K562 (cell line): ENCODE measurements at regions not wholly inside any gene's neighbourhood (a gene's known extent, or its start where the extent isn't known, plus 50 kb on each side); places are given as distances from the start of the nearest gene placed in this dataset.

Experiments used
- ATAC-seq: fragments of 200-7000 bp; cut with Tn5 transposase; 3 replicates; pipeline ENCODE4 v1.9.1; 2020; ENCODE audit warnings: moderate library complexity
- BruUV-seq: library from RNA; stranded (reverse); fragments of 400-500 nt; replicated peaks from 2 replicates; lab custom pipeline; 2021; lab: Mats Ljungman, UMichigan
- CTCF ChIA-PET: fragments of 300-600 bp; formaldehyde crosslinking; extraction: SDS; loops from one replicate; lab custom pipeline; 2021; ENCODE audit warnings: low intra/inter-chr PET ratio; lab: Yijun Ruan, JAX
- POLR2A ChIA-PET: fragments of 300-600, 350-650 bp; sonication (Branson Sonifier 250); formaldehyde crosslinking; extraction: SDS; loops from one replicate; lab custom pipeline; 2021; ENCODE audit warnings: antibody characterized with exemption, inconsistent platforms; lab: Yijun Ruan, JAX
- DNase-seq, 4 experiments: peaks; one replicate each; pipeline versions ENCODE4 v3.0.0 to v3.0.0-alpha.2; 2011 to 2018; ENCODE audit warnings: low spot score in 3 of 4, mixed read lengths in 3 of 4; ENCODE audit errors: extremely low read depth in 1 of 4
- FAIRE-seq: peaks from 2 replicates; lab custom pipeline; 2011; peaks lifted over from hg19 to GRCh38; lab: Jason Lieb, UNC
- H2AFZ ChIP-seq: 2 replicates; pipeline ENCODE4 v1.6.0; 2011; ENCODE audit warnings: low read depth, low read length, control low read depth, inconsistent platforms
- H3K27ac ChIP-seq: fragments of 200-600 bp; 3 replicates; pipeline ENCODE4 v1.8.0; 2011; ENCODE audit warnings: low read depth, mild to moderate bottlenecking, control low read depth, inconsistent platforms, low read length, moderate library complexity, mixed read lengths; ENCODE audit errors: extremely low read depth
- H3K27me3 ChIP-seq, 2 experiments: fragments of 300-600 bp in 1 of 2; 2 replicates in 1 of 2; 3 replicates in 1 of 2; pipeline versions ENCODE4 v1.6.0 to v1.8.0; 2011; ENCODE audit warnings: inconsistent platforms in 2 of 2, low read length in 2 of 2, mild to moderate bottlenecking in 1 of 2, mixed read lengths in 1 of 2, moderate library complexity in 1 of 2; ENCODE audit not compliant: control insufficient read depth in 2 of 2, insufficient read depth in 2 of 2
- H3K36me3 ChIP-seq: fragments of 300-600 bp; 3 replicates; pipeline ENCODE4 v1.8.0; 2011; ENCODE audit warnings: mild to moderate bottlenecking, low read length, inconsistent platforms; ENCODE audit not compliant: control insufficient read depth, insufficient read depth
- H3K4me1 ChIP-seq, 2 experiments: fragments of 200-600 bp in 1 of 2; replicated peaks in 1 of 2; 2 replicates in 1 of 2; 3 replicates in 1 of 2; pipeline versions ENCODE4 v1.5.1 to v1.8.0; 2011; ENCODE audit warnings: inconsistent platforms in 2 of 2, low read length in 2 of 2, mild to moderate bottlenecking in 1 of 2, mixed read lengths in 1 of 2, moderate library complexity in 1 of 2; ENCODE audit not compliant: control insufficient read depth in 2 of 2, insufficient read depth in 2 of 2
- H3K4me2 ChIP-seq: 2 replicates; pipeline ENCODE4 v1.6.1; 2011; ENCODE audit warnings: low read length, control low read depth, inconsistent platforms, mixed read lengths; ENCODE audit not compliant: insufficient read depth
- H3K4me3 ChIP-seq: fragments of 200-600 bp; sonication (generic), shearing (Covaris generic); 2 replicates; pipeline ENCODE4 v1.5.1; 2016; ENCODE audit warnings: control low read depth, inconsistent platforms
- H3K79me2 ChIP-seq: fragments of 200-600 bp; 3 replicates; pipeline ENCODE4 v1.8.0; 2011; ENCODE audit warnings: low read length, inconsistent platforms; ENCODE audit not compliant: control insufficient read depth, insufficient read depth
- H3K9ac ChIP-seq, 2 experiments: 2 replicates each; pipeline versions ENCODE4 v1.6.0 to v1.6.1; 2011; ENCODE audit warnings: low read depth in 2 of 2, low read length in 2 of 2, control low read depth in 1 of 2, inconsistent platforms in 1 of 2, mild to moderate bottlenecking in 1 of 2, mixed read lengths in 1 of 2; ENCODE audit not compliant: insufficient read depth in 1 of 2
- H3K9me1 ChIP-seq: one replicate; pipeline ENCODE4 v1.6.0; 2011; ENCODE audit warnings: inconsistent platforms, mild to moderate bottlenecking, low read length, moderate library complexity; ENCODE audit not compliant: control insufficient read depth, insufficient read depth
- H3K9me3 ChIP-seq: replicated peaks from 2 replicates; pipeline ENCODE4 v1.5.1; 2011; ENCODE audit warnings: low read depth, low read length, inconsistent platforms; ENCODE audit not compliant: control insufficient read depth, insufficient read depth
- H4K20me1 ChIP-seq: replicated peaks from 2 replicates; pipeline ENCODE4 v1.6.1; 2011; ENCODE audit warnings: low read length, inconsistent platforms, mixed read lengths; ENCODE audit not compliant: control insufficient read depth, insufficient read depth
- FUS ChIP-seq: fragments of 200-400 bp; formaldehyde crosslinking; optimal IDR thresholded peaks from 2 replicates; pipeline ENCODE3; 2017; ENCODE audit warnings: low read depth, low read length
- GTF2E2 ChIP-seq: fragments of 200-800 bp; sonication (Bioruptor generic); IDR thresholded peaks from 2 replicates; pipeline ENCODE4 v1.6.1; 2016; ENCODE audit warnings: missing genetic modification characterization, missing compliant biosample characterization
- ILF3 ChIP-seq: fragments of 450-650 bp; IDR thresholded peaks from 2 replicates; pipeline ENCODE4 v1.6.1; 2018; ENCODE audit warnings: antibody characterized with exemption, mild to moderate bottlenecking, moderate library complexity, borderline replicate concordance
- ILK ChIP-seq: fragments of 450-650 bp; IDR thresholded peaks from 2 replicates; pipeline ENCODE4 v1.6.1; 2016; ENCODE audit warnings: missing genetic modification characterization, low read depth, mild to moderate bottlenecking, missing compliant biosample characterization, moderate library complexity, borderline replicate concordance
- MTA1 ChIP-seq: fragments of 450-650 bp; IDR thresholded peaks from 2 replicates; pipeline ENCODE4 v1.6.1; 2017; ENCODE audit warnings: borderline replicate concordance
- SP1 ChIP-seq: sonication (generic); formaldehyde crosslinking; IDR thresholded peaks from 2 replicates; pipeline ENCODE4 v1.8.1; 2022; ENCODE audit warnings: mild to moderate bottlenecking, missing genetic modification reagents
- TEAD4 ChIP-seq, 2 experiments: sonication (generic) in 1 of 2; formaldehyde crosslinking in 1 of 2; IDR thresholded peaks; 2 replicates each; pipeline versions ENCODE4 v1.6.1 to v1.8.0; 2012 to 2022; ENCODE audit warnings: borderline replicate concordance in 1 of 2, inconsistent platforms in 1 of 2, low read length in 1 of 2, mild to moderate bottlenecking in 1 of 2, missing genetic modification reagents in 1 of 2
- ZNF77 ChIP-seq: fragments of 250-450 bp; sonication (Bioruptor Pico); IDR thresholded peaks from 2 replicates; pipeline ENCODE4 v1.5.0; 2020
- whole genome bisulfite sequencing: fragments of 100-300 bp; shearing (Covaris generic); methylation state at CpG from one replicate; pipeline ENCODE4 v1.1.6; 2016; ENCODE audit warnings: low coverage, mixed read lengths; ENCODE audit not compliant: insufficient coverage; ENCODE audit errors: missing lambda C conversion rate; 5-methylcytosine and 5-hydroxymethylcytosine counted together
- in situ Hi-C: fragments of 300-500 bp; cut with MboI; formaldehyde crosslinking; loops from 4 replicates; pipeline ENCODE4 v1.15.0; 2018; ENCODE audit warnings: inconsistent platforms, mixed read lengths
- intact Hi-C: fragments of 100-400 bp; cut with micrococcal nuclease; formaldehyde crosslinking; loops from 2 replicates; pipeline ENCODE4 v1.14.2; 2022
- TF ChIP-seq, protein P1 (sequence below): fragments of 150-350 bp; conservative IDR thresholded peaks from 2 replicates; pipeline ENCODE4 v1.6.1; 2014; ENCODE audit warnings: low read length
- TF ChIP-seq, protein P2 (sequence below): fragments of 250-450 bp; sonication (Bioruptor Pico); IDR thresholded peaks from 2 replicates; pipeline ENCODE4 v1.5.0; 2021; ENCODE audit warnings: mild to moderate bottlenecking, moderate library complexity
- TF ChIP-seq, protein P3 (sequence below), 2 experiments: fragments of 250-450 bp in 1 of 2; fragments of 450-650 bp in 1 of 2; sonication (Bioruptor Pico) in 1 of 2; IDR thresholded peaks; 2 replicates each; pipeline versions ENCODE4 v1.6.1 to v1.8.0; 2016 to 2021; ENCODE audit warnings: mild to moderate bottlenecking in 2 of 2, moderate library complexity in 2 of 2, missing compliant biosample characterization in 1 of 2, missing genetic modification characterization in 1 of 2
- TF ChIP-seq, protein P4 (sequence below): sonication (generic); formaldehyde crosslinking; IDR thresholded peaks from 2 replicates; pipeline ENCODE4 v1.5.0; 2020; ENCODE audit warnings: missing genetic modification reagents

DNA sequence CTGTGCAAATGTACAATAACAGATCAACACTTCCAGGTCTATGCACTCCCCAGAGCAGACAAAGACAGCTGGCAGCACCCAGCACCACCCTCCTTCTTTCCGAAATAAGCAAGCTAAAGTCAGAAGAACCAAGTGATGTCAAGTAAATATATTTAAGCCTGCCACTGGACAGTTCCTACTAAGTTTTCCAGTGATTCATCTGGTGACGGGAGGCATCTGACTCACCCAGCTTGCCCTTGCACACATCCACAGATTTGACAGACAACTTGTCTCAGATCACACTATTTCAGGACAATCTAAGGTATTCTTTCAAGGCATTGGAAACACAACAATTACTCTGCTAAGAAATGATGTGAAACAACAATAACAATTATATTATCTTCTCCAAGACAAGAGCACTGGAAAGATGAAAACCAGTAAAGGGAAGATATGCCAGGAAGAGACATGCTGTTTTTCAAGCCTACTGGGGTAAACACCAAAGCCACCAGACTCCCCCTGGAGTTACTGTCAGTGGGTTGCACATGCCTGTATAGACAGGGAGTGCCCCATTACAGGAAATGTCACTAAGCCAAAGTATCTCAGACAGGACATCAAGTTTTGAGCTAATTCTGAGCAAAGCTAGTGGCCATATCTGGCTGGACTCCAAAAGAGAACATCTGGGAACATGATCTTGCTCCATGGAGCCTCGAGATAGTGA, 287.9 kb upstream of the KLHL29 start (continued):
- TF ChIP-seq, protein P1, sequence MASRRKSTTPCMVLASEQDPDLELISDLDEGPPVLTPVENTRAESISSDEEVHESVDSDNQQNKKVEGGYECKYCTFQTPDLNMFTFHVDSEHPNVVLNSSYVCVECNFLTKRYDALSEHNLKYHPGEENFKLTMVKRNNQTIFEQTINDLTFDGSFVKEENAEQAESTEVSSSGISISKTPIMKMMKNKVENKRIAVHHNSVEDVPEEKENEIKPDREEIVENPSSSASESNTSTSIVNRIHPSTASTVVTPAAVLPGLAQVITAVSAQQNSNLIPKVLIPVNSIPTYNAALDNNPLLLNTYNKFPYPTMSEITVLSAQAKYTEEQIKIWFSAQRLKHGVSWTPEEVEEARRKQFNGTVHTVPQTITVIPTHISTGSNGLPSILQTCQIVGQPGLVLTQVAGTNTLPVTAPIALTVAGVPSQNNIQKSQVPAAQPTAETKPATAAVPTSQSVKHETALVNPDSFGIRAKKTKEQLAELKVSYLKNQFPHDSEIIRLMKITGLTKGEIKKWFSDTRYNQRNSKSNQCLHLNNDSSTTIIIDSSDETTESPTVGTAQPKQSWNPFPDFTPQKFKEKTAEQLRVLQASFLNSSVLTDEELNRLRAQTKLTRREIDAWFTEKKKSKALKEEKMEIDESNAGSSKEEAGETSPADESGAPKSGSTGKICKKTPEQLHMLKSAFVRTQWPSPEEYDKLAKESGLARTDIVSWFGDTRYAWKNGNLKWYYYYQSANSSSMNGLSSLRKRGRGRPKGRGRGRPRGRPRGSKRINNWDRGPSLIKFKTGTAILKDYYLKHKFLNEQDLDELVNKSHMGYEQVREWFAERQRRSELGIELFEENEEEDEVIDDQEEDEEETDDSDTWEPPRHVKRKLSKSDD = no peak
- no peak for TF ChIP-seq SP1 (CRISPR knock-in tag)

DNA sequence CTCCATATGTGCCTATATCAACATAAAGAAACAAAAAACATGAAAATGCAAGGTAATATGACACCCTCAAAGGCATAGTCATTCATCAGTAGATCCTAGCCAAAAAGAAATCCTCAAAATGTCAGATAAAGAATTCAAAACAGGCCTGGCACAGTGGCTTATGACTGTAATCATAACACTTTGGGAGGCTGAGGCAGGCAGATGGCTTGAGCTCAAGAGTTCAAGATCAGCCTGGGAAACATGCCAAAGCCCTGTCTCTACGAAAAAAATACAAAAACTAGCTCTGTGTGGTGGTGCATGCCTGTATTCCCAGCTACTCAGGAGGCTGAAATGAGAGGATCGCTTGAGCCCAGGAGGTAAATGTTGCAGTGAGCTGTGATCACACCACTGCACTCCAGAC, 284.6 kb upstream of the KLHL29 start:
- no peaks in the 10 kb centered on the region for H3K4me1 ChIP-seq
- ATAC-seq = no peak
- intact Hi-C loops (no loop called here), in situ Hi-C loops (no loop called here)
- CTCF ChIA-PET = no interaction called here
- BruUV-seq = no TSS peak
- no peak for FAIRE-seq
- no peak overlapping the region for H3K9ac ChIP-seq
- no peak overlapping the region for H3K4me3 ChIP-seq
- POLR2A ChIA-PET = no interaction called here
- H3K36me3 ChIP-seq = no peaks in the 10 kb centered on the region
- no peaks in the 10 kb centered on the region for H3K27me3 ChIP-seq
- H3K4me2 ChIP-seq = no peak overlapping the region
- no peak overlapping the region for H2AFZ ChIP-seq
- WGBS = 0% methylated on average over 2 of the region's 2 CpGs
- no peaks in the 10 kb centered on the region for H3K9me1 ChIP-seq
- DNase-seq = no peak
- H3K9me3 ChIP-seq = no peaks in the 10 kb centered on the region
- no peak for TF ChIP-seq GTF2E2
- TF ChIP-seq, protein P2, sequence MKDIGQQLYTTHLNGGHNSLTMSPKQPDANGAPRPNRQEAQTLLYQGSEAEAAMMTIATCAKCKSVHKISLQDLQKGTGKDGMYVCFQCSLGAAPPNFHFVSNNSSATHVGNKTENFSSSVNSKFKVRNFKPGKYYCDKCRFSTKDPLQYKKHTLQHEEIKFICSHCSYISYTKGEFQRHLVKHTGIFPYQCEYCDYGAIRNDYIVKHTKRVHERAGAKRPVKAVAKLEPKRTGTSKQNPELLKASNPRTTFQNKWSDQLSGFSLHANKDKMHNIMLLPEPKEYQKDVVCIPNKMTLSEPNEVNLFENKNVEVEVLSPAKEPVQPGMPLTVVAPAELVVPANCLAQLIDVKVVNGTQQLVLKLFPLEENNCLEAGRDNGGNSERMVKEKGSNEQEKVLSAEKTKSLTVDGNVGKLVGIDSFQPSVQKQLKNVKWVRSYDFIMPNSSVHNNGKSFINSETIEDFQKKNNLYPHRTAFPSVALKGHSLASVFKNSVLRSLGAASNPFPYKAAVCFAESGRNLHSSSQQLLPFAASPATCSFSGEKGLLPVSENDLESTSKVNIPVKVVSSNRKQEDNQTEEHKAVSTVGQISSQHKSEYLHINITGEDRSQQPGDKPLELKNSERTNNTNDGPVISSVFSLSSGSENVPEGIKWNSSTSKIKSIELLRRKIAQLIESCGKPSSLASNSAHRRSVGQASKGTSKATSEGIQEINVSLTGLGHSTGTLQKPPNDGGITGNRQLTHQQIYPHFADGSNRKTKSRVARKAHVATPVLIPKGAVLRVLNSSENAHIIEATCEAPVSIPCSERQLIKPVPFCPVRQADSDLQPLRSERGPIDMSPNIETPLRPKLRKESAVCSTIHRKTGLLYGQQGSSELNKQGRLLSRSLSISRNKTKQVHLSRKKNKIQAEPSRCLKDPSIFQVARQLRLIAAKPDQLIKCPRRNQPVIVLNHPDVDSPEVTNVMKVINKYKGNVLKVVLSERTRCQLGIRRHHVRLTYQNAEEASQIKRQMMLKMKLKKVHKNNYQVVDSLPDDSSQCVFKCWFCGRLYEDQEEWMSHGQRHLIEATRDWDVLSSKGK = no peak
- TF ChIP-seq ILF3 = no peak
- no peak for TF ChIP-seq TEAD4 (IDR thresholded peaks at IDR 0.05; ENCODE audit: low read length)
- no peak for TF ChIP-seq TEAD4 (CRISPR knock-in tag; IDR thresholded peaks at IDR 0.05; ENCODE audit: borderline replicate concordance)
- TF ChIP-seq, protein P3, sequence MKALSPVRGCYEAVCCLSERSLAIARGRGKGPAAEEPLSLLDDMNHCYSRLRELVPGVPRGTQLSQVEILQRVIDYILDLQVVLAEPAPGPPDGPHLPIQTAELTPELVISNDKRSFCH (CRISPR knock-in tag; IDR thresholded peaks at IDR 0.05) = no peak
- TF ChIP-seq, protein P3 (tag; IDR thresholded peaks at IDR 0.05) = no peak
- TF ChIP-seq, protein P4, sequence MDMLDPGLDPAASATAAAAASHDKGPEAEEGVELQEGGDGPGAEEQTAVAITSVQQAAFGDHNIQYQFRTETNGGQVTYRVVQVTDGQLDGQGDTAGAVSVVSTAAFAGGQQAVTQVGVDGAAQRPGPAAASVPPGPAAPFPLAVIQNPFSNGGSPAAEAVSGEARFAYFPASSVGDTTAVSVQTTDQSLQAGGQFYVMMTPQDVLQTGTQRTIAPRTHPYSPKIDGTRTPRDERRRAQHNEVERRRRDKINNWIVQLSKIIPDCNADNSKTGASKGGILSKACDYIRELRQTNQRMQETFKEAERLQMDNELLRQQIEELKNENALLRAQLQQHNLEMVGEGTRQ (CRISPR knock-in tag) = no peak
- TF ChIP-seq FUS = no peak
- TF ChIP-seq ILK = no peak
- TF ChIP-seq ZNF77 (CRISPR knock-in tag) = no peak
- TF ChIP-seq MTA1 = no peak
- H3K27ac ChIP-seq = no peak overlapping the region
- H4K20me1 ChIP-seq = no peaks in the 10 kb centered on the region
- H3K79me2 ChIP-seq = no peaks in the 10 kb centered on the region
